Cardiac fibroblast (primary cell): ENCODE measurements at regions not wholly inside any gene's neighbourhood (a gene's known extent, or its start where the extent isn't known, plus 50 kb on each side); places are given as distances from the start of the nearest gene placed in this dataset.

Source experiments
- DNase-seq, 2 donors: peaks; one replicate each; pipeline versions ENCODE4 v3.0.0 to v3.0.0-alpha.2; 2010; ENCODE audit warnings: low read depth in 2 of 2
- H3K4me3 ChIP-seq, 2 donors: replicated peaks in 1 of 2; 1 replicate in 1 of 2; 2 replicates in 1 of 2; pipeline ENCODE4 v1.5.1; 2011; ENCODE audit warnings: low read depth in 2 of 2, low read length in 2 of 2, mild to moderate bottlenecking in 2 of 2, moderate library complexity in 1 of 2
- CTCF ChIP-seq: IDR thresholded peaks from one replicate; pipeline ENCODE4 v1.5.1; 2011; ENCODE audit warnings: low read depth, mild to moderate bottlenecking, low read length, inconsistent platforms

GRCh38 chr4:123319639-123320038, 77.0 kb upstream of the SPRY1 start:
- no peak for DNase-seq
- no peak for TF ChIP-seq CTCF

GRCh38 chr4:123323998-123324397, 72.6 kb upstream of the SPRY1 start:
- DNase-seq: no peak
- no peak overlapping the region for H3K4me3 ChIP-seq
- no peak for TF ChIP-seq CTCF

More at GRCh38 chr4:123319639-123320038, 77.0 kb upstream of the SPRY1 start:
- no peak overlapping the region for H3K4me3 ChIP-seq

GRCh38 chr4:123325241-123325681, 71.3 kb upstream of the SPRY1 start:
- H3K4me3 ChIP-seq: no peak overlapping the region
- TF ChIP-seq CTCF: no peak
- DNase-seq: peak in 1 of 2 donors; percentile 24

GRCh38 chr4:123327346-123327745, 69.2 kb upstream of the SPRY1 start:
- DNase-seq: peak in 1 of 2 donors; percentile 31
- no peak overlapping the region for H3K4me3 ChIP-seq
- TF ChIP-seq CTCF: no peak

GRCh38 chr4:123327846-123328429, 68.7 kb upstream of the SPRY1 start:
- no peak for TF ChIP-seq CTCF
- no peak overlapping the region for H3K4me3 ChIP-seq
- DNase-seq: peak in 1 of 2 donors; percentile 38

GRCh38 chr4:123338715-123339114, 57.9 kb upstream of the SPRY1 start:
- no peak overlapping the region for H3K4me3 ChIP-seq
- no peak for TF ChIP-seq CTCF
- no peak for DNase-seq
